IPS-NIHi7 (cell line): ENCODE measurements at regions not wholly inside any gene's neighbourhood (a gene's known extent, or its start where the extent isn't known, plus 50 kb on each side); places are given as distances from the start of the nearest gene placed in this dataset.
A peak's percentile ranks its signal among the peaks of the same experiment; 100 is the strongest.

Experiments used
- DNase-seq: peaks from one replicate; pipeline ENCODE4 v3.0.0; 2012; ENCODE audit warnings: mixed read lengths; ENCODE audit errors: extremely low spot score

DNA sequence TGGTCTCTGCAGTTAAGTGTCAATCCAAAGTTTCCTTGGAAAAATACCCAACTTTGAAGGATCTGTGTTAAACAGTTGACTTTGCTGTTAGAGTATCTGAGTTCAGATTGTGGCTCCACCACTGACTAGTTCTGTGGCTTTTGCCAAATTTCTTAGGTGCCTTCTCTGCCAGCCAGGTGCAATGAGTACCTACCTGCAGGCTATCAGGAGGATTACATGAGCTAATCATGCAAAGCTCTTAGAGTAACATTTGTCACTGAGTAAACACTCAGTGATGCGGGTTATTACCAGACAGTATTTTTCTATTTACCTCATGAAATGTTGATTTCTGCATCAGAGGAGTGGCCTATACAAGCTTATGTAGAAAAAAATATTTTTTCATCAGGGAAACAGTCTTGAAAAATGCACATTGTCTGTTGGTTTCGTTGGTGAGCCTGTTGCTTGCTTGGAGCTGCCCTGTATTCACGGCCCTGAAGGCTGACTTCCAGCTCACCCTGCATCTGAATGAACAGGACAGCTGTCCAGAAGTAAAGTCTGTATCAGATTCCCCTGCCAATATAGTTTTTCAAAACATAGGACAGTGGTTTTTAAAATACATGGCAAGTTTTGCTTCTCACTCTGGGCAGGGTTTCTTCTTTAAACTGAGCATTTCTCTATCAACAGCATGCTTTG, 235.1 kb downstream of the CDCA7 start:
- no peak for DNase-seq

DNA sequence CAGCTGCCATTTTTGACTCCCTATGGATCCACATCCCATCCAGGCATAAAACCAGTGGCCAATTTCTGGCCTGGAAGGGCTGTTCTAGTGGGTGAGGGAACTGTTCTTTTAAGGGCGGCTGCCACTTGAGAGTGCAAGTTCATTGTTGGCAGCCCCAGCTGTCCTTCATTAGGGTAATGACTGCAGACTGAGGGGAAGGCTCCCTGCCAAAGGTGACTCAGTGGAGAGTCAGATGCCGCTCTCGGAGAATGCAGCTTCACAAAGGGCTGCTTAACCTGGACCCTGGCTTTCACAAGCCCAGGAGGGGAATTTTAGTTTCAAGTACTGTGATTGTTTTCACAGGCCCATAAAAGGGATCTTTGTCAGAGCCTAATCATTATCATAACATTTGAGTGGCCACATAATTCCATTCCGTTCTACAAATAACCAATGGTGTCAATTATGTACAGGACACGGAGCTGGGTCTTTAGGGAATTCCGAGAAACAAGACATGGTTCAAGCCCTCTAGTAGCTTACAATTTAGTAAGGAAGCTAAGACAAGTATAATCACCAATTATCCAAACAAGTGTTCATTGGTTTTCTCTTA, 235.7 kb downstream of the CDCA7 start:
- no peak for DNase-seq

GRCh38 chr2:173593109-173593508, 238.4 kb downstream of the CDCA7 start:
- no peak for DNase-seq

DNA sequence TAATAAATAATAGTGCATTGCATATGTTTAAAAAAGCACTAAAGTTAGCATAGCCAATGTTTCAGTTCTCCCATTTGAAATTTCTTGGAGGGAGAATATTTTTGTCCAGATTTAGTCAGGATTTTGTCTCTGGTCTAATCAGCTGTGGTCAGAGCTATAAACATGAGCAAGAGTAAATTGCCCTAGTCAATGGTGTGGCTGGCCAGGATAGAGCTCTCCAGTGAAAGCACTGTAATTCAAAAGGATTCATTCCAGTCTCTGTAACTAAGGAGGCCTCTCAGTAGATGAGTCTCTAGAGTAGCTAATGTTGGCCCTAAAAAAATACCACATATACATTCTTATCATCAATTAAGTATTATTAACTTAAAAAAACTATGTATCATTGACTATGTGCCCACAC, 241.6 kb downstream of the CDCA7 start:
- DNase-seq: no peak

DNA sequence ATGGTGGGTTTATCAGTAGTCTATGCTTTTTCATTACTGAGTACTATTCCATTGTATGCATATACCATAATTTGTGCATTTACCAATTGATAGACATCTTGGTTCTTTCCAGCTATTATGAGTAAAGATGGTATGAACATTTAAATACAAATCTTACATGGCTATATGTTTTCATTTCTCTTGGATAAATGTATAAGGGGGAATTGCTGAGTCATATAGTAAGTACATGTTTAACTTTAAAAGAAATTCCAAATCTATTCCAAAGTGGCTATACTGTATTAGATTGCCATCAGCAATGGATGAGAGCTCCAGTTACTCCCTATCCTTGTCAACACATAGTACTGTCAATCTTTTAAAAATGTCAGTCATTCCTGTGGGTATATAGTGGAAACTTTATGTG, 243.9 kb downstream of the CDCA7 start:
- DNase-seq: no peak

- no peak for DNase-seq
Observed at GRCh38 chr2:173599821-173600359, 245.2 kb downstream of the CDCA7 start.

DNA sequence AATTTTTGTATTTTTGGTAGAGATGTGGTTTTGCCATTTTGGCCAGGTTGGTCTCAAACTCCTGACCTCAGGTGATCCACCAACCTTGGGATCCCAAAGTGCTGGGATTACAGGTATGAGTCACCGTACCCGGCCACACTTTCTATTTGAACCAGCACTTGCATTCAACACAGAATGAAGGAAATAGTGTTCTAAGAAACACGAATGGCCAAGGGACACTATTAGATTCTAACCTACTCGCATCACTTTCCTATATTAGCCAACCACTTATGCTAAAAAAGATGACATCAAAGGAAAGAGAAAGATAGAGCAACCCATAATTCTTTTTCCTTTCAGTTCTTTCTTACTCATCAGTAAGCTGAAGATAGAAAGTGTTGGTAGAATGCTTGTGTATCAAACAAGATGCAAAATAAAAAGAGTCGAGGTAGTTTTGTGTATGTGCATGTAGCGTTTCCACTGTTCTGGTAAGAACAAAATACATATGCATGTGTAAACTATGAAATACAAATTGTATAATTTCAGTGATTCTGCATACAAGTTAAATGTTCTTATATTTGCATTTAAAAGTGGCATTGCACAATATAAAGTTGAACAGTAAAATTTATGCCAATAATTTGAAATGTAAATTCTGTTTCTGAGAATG, 247.6 kb downstream of the CDCA7 start:
- DNase-seq: no peak

DNA sequence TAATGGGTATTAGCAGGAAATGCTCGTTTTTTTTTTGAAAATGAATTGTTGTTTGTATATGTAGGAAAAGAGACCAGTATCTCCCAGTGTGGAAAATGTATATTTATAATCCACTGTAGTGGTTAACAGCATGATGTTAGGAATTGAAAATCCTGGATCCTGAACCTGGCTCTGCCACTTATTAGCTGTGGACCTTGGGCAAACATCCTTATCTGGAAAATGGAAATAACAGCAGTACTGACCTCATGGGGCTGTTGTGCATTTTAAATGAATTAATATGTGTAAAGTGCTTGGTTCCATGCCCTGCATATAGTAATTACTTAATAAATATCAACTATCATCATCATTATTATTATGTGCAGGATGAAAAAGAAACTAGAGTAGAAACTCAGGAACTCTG, 251.3 kb downstream of the CDCA7 start:
- DNase-seq: no peak

DNA sequence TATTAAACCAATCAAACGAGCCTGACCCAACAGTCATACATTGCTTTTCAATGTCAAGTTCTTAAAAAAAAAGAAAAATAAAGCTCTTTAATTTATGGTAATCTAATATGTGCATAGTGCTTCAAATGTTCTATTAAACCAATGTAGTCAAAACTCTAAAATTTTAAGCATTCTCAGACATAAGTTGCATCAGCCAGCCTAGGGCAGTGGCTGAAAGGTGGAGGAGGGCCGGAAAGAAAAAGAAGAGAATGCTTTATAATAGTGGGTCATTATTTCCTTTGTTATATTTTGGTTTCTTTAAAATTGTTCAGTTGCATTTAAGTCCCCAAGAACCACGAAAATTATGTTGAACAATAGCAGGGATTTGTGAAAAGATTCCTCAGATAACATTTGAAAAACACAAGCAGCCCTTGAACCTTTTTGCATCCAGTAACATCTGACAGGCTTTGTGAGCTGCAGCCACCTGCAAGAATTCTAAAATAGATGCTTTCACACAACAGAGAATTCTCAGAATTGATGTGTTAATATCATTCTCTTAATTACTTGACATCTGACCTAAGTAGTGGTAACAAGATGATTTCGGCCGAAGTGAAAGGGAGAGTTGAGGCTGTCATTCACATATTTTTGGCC, 252.1 kb downstream of the CDCA7 start:
- no peak for DNase-seq

- no peak for DNase-seq
Observed at GRCh38 chr2:173607606-173608311, 253.1 kb downstream of the CDCA7 start.

DNA sequence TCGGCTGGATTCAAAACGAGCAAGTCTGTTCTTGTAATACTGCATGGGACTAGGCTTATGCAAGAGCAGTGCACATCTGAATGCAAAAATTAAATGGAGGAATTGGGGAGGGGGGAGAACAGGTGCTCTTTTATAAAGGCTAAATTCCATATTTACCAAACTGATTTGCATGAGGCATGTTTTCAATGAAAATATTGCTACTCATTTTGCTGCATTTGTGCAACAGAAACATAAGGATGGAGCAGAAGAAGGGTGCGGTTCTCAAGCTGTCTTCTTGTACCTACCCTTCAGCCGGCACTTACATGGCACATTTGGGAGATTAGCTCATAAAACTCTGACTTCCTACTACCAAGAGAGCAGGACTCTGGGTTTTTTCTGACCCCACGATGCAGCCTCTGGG, 256.4 kb downstream of the CDCA7 start:
- no peak for DNase-seq

GRCh38 chr2:173612354-173612753, 257.7 kb downstream of the CDCA7 start:
- DNase-seq: peak; percentile 29

- no peak for DNase-seq
Observed at GRCh38 chr2:173613386-173613785, 258.7 kb downstream of the CDCA7 start.

- DNase-seq: no peak
Observed at GRCh38 chr2:173614265-173614930, 259.7 kb downstream of the CDCA7 start.

- DNase-seq: peak; percentile 43
Observed at GRCh38 chr2:173623438-173624319, 269.0 kb downstream of the CDCA7 start.

DNA sequence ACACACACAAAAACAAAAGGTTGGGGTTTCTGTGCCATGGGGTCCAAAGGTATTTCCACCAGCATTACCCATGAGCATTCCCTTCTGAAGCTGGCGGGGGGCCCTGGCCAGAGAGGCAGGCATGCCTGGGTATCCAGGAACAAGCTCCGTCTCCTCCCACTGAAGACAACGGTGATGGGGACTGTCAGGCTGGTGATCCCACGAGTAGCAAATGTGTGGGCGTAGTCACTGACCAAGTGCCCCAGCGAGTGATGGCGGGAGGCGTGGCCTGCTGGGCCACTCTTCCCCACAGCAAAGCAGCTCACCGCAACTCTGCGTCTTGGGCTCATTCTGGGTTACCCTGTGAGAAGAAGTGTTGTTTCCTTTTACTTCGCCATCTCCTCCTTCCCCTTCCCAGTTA, 270.6 kb downstream of the CDCA7 start:
- no peak for DNase-seq

DNA sequence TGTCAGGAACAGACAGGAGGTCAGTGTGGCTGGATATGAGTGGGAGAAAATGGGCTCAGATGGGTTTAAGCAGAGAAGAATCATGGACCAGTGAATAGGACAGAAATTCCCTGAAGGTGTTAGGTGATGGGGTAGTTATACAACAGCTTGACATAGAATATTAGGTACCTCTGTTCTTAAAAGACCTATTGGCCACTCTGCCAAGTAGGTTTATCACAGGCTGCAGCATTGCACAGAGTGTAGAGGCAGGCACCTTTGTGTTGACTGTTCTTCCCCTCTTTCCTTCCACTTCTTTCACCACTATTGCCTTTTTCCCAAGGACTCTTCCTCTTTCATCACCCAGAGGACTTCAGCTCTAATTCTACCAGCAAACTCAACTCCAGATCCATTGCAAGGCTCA, 274.4 kb downstream of the CDCA7 start:
- no peak for DNase-seq

- no peak for DNase-seq
Observed at GRCh38 chr2:173630425-173631126, 275.9 kb downstream of the CDCA7 start.

DNA sequence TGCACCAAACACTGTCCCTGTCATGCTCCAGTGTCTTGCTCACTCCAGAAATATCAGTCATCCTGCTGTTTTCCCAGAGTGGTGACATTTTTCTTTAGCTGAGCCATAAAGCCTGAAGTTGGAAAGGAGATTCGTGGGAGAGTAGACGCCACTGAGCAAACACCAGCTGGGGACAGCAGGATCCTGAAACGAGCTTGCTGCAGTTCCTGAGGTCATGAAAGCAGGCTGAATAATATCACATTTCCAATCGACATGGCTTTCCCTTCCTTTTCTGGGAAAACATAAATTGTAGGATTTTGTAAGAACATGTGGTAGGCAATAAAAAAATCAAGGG, 276.4 kb downstream of the CDCA7 start:
- no peak for DNase-seq

GRCh38 chr2:173644146-173644545, 289.5 kb downstream of the CDCA7 start:
- no peak for DNase-seq
